OCI-LY7 (cell line): ENCODE measurements at regions not wholly inside any gene's neighbourhood (a gene's known extent, or its start where the extent isn't known, plus 50 kb on each side); places are given as distances from the start of the nearest gene placed in this dataset.

Source experiments
- EZH2phosphoT487 ChIP-seq: fragments of 200-600 bp; sonication (generic); IDR thresholded peaks from 2 replicates; pipeline ENCODE4 v1.6.1; 2018; ENCODE audit warnings: low read depth, borderline replicate concordance, mild to moderate bottlenecking, mixed run types, antibody characterized with exemption, low read length, moderate library complexity, mixed read lengths
- TF ChIP-seq, protein P1 (sequence below): fragments of 200-600 bp; sonication (generic); conservative IDR thresholded peaks from 2 replicates; pipeline ENCODE4 v1.5.1; 2014; ENCODE audit warnings: mild to moderate bottlenecking, antibody characterized with exemption, low read length, moderate library complexity, mixed read lengths

DNA sequence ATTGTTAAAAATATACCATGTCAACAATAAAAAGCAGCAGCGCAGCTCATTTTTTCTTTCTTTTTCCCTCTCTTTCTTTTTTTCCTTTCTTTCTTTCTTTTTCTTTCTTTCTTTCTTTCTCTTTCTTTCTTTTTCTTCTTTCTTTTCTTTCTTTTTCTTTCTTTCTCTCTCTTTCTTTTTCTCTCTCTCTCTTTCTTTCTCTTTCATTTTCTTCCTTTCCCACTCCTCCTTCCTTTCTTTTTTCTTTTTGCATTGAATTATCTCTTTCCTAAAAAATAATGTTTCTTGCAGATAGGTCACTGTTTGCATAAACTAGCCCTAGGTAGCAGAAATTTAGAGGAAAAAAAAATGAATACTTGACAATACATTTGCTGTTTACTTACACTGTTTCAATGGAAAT is 755.1 kb upstream of the COBL start:
- TF ChIP-seq, protein P1, sequence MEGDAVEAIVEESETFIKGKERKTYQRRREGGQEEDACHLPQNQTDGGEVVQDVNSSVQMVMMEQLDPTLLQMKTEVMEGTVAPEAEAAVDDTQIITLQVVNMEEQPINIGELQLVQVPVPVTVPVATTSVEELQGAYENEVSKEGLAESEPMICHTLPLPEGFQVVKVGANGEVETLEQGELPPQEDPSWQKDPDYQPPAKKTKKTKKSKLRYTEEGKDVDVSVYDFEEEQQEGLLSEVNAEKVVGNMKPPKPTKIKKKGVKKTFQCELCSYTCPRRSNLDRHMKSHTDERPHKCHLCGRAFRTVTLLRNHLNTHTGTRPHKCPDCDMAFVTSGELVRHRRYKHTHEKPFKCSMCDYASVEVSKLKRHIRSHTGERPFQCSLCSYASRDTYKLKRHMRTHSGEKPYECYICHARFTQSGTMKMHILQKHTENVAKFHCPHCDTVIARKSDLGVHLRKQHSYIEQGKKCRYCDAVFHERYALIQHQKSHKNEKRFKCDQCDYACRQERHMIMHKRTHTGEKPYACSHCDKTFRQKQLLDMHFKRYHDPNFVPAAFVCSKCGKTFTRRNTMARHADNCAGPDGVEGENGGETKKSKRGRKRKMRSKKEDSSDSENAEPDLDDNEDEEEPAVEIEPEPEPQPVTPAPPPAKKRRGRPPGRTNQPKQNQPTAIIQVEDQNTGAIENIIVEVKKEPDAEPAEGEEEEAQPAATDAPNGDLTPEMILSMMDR = no peak
- TF ChIP-seq EZH2phosphoT487 = no peak
